ENCODE measurements at regions not wholly inside any gene's neighbourhood (a gene's known extent, or its start where the extent isn't known, plus 50 kb on each side); places are given as distances from the start of the nearest gene placed in this dataset.

- TF ChIP-seq YY1 (IDR thresholded peaks at IDR 0.05; ENCODE audit: extremely low read depth, insufficient replicate concordance, low read depth, low read length): no peak
- TF ChIP-seq MAX (IDR thresholded peaks at IDR 0.05): no peak
- TF ChIP-seq CEBPB (IDR thresholded peaks at IDR 0.05; ENCODE audit: low read depth): no peak
Measured at GRCh38 chr4:134382478-134383227, 181.1 kb upstream of the PABPC4L start (continued).

DNA sequence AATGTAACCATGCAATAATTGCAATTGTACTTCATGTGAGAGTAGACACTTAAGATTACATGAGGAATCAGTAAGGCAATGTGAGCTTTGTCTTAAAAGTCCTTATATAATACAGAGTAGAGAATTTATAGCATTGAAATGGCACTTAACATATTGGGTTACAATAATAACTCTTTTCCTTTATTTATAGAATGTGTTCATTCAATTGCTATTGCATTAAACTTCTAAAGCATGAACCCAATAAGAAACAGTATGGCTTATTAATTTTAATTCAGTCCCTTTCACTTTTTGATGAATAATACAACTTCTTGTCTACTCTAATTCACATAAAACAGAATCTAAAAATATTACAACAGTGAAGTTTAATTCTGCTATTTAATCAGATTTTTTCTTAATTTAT is 174.2 kb upstream of the PABPC4L start:
- no peak for ATAC-seq
- ChIA-PET CTCF (no interaction called here), POLR2A (no interaction called here), RAD21 (ENCODE audit: low non-redundant PET in 1 of 2, low total read pairs in 2 of 2, uncharacterized antibody in 2 of 2, unreplicated experiment in 2 of 2) (no interaction called here)
- Histone ChIP-seq H3K9me2 (ENCODE audit: insufficient read depth) (no peaks in the 10 kb centered on the region), H3K4me2 (ENCODE audit: low read length) (no peak overlapping the region), H3K27ac (ENCODE audit: low read depth, low read length) (no peak overlapping the region), H2AFZ (ENCODE audit: low read depth, low read length, poor library complexity, severe bottlenecking) (no peak overlapping the region), H4K20me1 (ENCODE audit: insufficient read depth) (no peaks in the 10 kb centered on the region), H3K79me2 (ENCODE audit: insufficient read depth, low read length) (no peaks in the 10 kb centered on the region), H3K36me3 (ENCODE audit: control insufficient read depth in 1 of 2, insufficient read depth in 2 of 2, low read length in 2 of 2) (no peaks in the 10 kb centered on the region), H3K4me1 (ENCODE audit: control insufficient read depth in 1 of 2, insufficient read depth in 2 of 2, low read length in 2 of 2) (no peaks in the 10 kb centered on the region), H3K4me3 (replicated peaks in 1 of 2; ENCODE audit: low read depth in 1 of 2, low read length in 2 of 2) (no peak overlapping the region), H3K9me3 (ENCODE audit: control insufficient read depth in 1 of 2, insufficient read depth in 1 of 2, low read depth in 1 of 2, low read length in 2 of 2) (no peaks in the 10 kb centered on the region), H3K27me3 (ENCODE audit: insufficient read depth, low read length) (no peaks in the 10 kb centered on the region), H3K9ac (ENCODE audit: low read length) (no peak overlapping the region)
- BruUV-seq (replicated peaks): no TSS peak
- no peak for DNase-seq (ENCODE audit: low read depth, low spot score)
- no peak for TF ChIP-seq ZFX (IDR thresholded peaks at IDR 0.05)
- no peak for TF ChIP-seq ATF3 (IDR thresholded peaks at IDR 0.05)
- TF ChIP-seq, protein P1, sequence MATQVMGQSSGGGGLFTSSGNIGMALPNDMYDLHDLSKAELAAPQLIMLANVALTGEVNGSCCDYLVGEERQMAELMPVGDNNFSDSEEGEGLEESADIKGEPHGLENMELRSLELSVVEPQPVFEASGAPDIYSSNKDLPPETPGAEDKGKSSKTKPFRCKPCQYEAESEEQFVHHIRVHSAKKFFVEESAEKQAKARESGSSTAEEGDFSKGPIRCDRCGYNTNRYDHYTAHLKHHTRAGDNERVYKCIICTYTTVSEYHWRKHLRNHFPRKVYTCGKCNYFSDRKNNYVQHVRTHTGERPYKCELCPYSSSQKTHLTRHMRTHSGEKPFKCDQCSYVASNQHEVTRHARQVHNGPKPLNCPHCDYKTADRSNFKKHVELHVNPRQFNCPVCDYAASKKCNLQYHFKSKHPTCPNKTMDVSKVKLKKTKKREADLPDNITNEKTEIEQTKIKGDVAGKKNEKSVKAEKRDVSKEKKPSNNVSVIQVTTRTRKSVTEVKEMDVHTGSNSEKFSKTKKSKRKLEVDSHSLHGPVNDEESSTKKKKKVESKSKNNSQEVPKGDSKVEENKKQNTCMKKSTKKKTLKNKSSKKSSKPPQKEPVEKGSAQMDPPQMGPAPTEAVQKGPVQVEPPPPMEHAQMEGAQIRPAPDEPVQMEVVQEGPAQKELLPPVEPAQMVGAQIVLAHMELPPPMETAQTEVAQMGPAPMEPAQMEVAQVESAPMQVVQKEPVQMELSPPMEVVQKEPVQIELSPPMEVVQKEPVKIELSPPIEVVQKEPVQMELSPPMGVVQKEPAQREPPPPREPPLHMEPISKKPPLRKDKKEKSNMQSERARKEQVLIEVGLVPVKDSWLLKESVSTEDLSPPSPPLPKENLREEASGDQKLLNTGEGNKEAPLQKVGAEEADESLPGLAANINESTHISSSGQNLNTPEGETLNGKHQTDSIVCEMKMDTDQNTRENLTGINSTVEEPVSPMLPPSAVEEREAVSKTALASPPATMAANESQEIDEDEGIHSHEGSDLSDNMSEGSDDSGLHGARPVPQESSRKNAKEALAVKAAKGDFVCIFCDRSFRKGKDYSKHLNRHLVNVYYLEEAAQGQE (IDR thresholded peaks at IDR 0.05; ENCODE audit: low read depth): no peak
- TF ChIP-seq YY1 (IDR thresholded peaks at IDR 0.05; ENCODE audit: extremely low read depth, insufficient replicate concordance, low read depth, low read length): no peak
- no peak for TF ChIP-seq TCF7L2 (IDR thresholded peaks at IDR 0.05; ENCODE audit: borderline replicate concordance, extremely low read depth, insufficient read depth, insufficient read length)
- TF ChIP-seq FOSL1 (IDR thresholded peaks at IDR 0.05; ENCODE audit: low read depth): no peak
- TF ChIP-seq RAD21 (IDR thresholded peaks at IDR 0.05; ENCODE audit: low read depth): no peak
- intact Hi-C loops (cut with micrococcal nuclease): no loop called here

Measured in HCT116 (cell line).